OCI-LY1 (cell line): ENCODE measurements at regions not wholly inside any gene's neighbourhood (a gene's known extent, or its start where the extent isn't known, plus 50 kb on each side); places are given as distances from the start of the nearest gene placed in this dataset.

Experiments
- H2AFZ ChIP-seq: fragments of 200-600 bp; sonication (generic), shearing (Covaris generic); 2 replicates; pipeline ENCODE4 v1.6.0; 2014; ENCODE audit warnings: antibody characterized with exemption, mild to moderate bottlenecking, low read length
- H3F3A ChIP-seq: fragments of 200-600 bp; sonication (generic), shearing (Covaris generic); 2 replicates; pipeline ENCODE4 v1.6.0; 2014; ENCODE audit warnings: mild to moderate bottlenecking, antibody characterized with exemption, low read length, moderate library complexity; ENCODE audit not compliant: insufficient read depth
- H3K27ac ChIP-seq: fragments of 200-600 bp; sonication (generic); 2 replicates; pipeline ENCODE4 v1.5.1; 2014; ENCODE audit warnings: low read length, mixed run types, mild to moderate bottlenecking, low read depth; ENCODE audit not compliant: poor library complexity, severe bottlenecking
- H3K27me3 ChIP-seq: fragments of 200-600 bp; sonication (generic); 2 replicates; pipeline ENCODE4 v1.6.0; 2014; ENCODE audit warnings: antibody characterized with exemption, mild to moderate bottlenecking, low read length, moderate library complexity; ENCODE audit not compliant: insufficient read depth
- H3K36me3 ChIP-seq: fragments of 200-600 bp; sonication (generic); 2 replicates; pipeline ENCODE4 v1.6.1; 2014; ENCODE audit warnings: mild to moderate bottlenecking, antibody characterized with exemption, low read length, moderate library complexity, mixed read lengths; ENCODE audit not compliant: insufficient read depth
- H3K4me1 ChIP-seq: fragments of 200-600 bp; sonication (generic); 2 replicates; pipeline ENCODE4 v1.5.1; 2014; ENCODE audit warnings: mild to moderate bottlenecking, low read length, moderate library complexity; ENCODE audit not compliant: insufficient read depth, severe bottlenecking
- H3K4me2 ChIP-seq: fragments of 200-600 bp; sonication (generic), shearing (Covaris generic); 2 replicates; pipeline ENCODE4 v1.6.1; 2014; ENCODE audit warnings: low read length
- H3K4me3 ChIP-seq: fragments of 200-600 bp; sonication (generic); 2 replicates; pipeline ENCODE4 v1.5.1; 2014; ENCODE audit warnings: low read length, low read depth, mild to moderate bottlenecking, mixed read lengths; ENCODE audit not compliant: poor library complexity, severe bottlenecking
- H3K79me2 ChIP-seq: fragments of 200-600 bp; shearing (Covaris generic); 2 replicates; pipeline ENCODE4 v1.6.1; 2016; ENCODE audit warnings: mixed run types, low read length, mixed read lengths; ENCODE audit not compliant: insufficient read depth
- H3K9ac ChIP-seq: fragments of 200-600 bp; sonication (generic), shearing (Covaris generic); 2 replicates; pipeline ENCODE4 v1.6.1; 2014; ENCODE audit warnings: mild to moderate bottlenecking, low read length, mixed read lengths
- H3K9me2 ChIP-seq: fragments of 200-600 bp; sonication (generic), shearing (Covaris generic); 2 replicates; pipeline ENCODE4 v1.6.1; 2014; ENCODE audit warnings: low read depth, mild to moderate bottlenecking, low read length, mixed read lengths
- H3K9me3 ChIP-seq: fragments of 200-600 bp; shearing (Covaris generic); 2 replicates; pipeline ENCODE4 v1.6.1; 2014; ENCODE audit warnings: low read length, mixed read lengths
- H4K20me1 ChIP-seq: fragments of 200-600 bp; sonication (generic), shearing (Covaris generic); 2 replicates; pipeline ENCODE4 v1.6.0; 2016; ENCODE audit warnings: mild to moderate bottlenecking, low read length; ENCODE audit not compliant: insufficient read depth
- EZH2 ChIP-seq: fragments of 200-600 bp; sonication (generic), shearing (Covaris generic); IDR thresholded peaks from 2 replicates; pipeline ENCODE4 v1.8.0; 2017; ENCODE audit warnings: borderline replicate concordance, mixed run types, mild to moderate bottlenecking, antibody characterized with exemption, low read length, moderate library complexity, mixed read lengths
- TF ChIP-seq, protein P1 (sequence below): fragments of 200-600 bp; sonication (generic), shearing (Covaris generic); IDR thresholded peaks from 2 replicates; pipeline ENCODE4 v1.5.1; 2017; ENCODE audit warnings: mild to moderate bottlenecking, antibody characterized with exemption, low read length, moderate library complexity, mixed read lengths

DNA sequence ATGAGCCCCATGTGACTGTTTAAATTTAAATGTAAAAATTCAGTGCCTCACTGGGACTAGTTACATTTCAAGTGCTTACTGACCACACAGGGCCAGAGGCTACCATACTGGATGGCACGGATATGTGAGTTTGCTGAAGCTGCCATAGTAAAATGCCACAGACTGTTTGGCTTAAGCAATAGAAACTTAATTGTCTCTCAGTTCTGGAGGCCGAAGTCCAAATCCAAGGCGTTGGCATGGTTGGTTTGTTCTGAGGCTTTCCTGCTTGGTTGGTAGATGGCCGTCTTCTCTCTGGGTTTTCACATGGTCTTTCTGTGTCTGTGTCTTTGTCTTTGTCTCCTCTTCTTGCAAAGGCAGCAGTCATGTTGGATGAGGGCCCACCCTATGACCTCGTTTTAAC, 878.9 kb upstream of the RBFOX1 start:
- Histone ChIP-seq H3K27me3 (no peaks in the 10 kb centered on the region), H3K9ac (no peak overlapping the region), H3K4me3 (no peak overlapping the region), H3K4me2 (no peak overlapping the region), H3K36me3 (no peaks in the 10 kb centered on the region), H3K4me1 (no peaks in the 10 kb centered on the region), H3K27ac (no peak overlapping the region), H3F3A (no peaks in the 10 kb centered on the region), H3K79me2 (no peaks in the 10 kb centered on the region), H2AFZ (no peak overlapping the region), H4K20me1 (no peaks in the 10 kb centered on the region), H3K9me2 (no peaks in the 10 kb centered on the region), H3K9me3 (no peaks in the 10 kb centered on the region)
- TF ChIP-seq EZH2: no peak
- TF ChIP-seq, protein P1, sequence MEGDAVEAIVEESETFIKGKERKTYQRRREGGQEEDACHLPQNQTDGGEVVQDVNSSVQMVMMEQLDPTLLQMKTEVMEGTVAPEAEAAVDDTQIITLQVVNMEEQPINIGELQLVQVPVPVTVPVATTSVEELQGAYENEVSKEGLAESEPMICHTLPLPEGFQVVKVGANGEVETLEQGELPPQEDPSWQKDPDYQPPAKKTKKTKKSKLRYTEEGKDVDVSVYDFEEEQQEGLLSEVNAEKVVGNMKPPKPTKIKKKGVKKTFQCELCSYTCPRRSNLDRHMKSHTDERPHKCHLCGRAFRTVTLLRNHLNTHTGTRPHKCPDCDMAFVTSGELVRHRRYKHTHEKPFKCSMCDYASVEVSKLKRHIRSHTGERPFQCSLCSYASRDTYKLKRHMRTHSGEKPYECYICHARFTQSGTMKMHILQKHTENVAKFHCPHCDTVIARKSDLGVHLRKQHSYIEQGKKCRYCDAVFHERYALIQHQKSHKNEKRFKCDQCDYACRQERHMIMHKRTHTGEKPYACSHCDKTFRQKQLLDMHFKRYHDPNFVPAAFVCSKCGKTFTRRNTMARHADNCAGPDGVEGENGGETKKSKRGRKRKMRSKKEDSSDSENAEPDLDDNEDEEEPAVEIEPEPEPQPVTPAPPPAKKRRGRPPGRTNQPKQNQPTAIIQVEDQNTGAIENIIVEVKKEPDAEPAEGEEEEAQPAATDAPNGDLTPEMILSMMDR: no peak

- no peaks in the 10 kb centered on the region for H3K27me3 ChIP-seq
- H3K4me2 ChIP-seq: no peak overlapping the region
- no peak overlapping the region for H3K9ac ChIP-seq
- H3K27ac ChIP-seq: no peak overlapping the region
- H3K79me2 ChIP-seq: no peaks in the 10 kb centered on the region
- H2AFZ ChIP-seq: no peak overlapping the region
- H3K4me3 ChIP-seq: no peak overlapping the region
- H4K20me1 ChIP-seq: no peaks in the 10 kb centered on the region
- H3F3A ChIP-seq: no peaks in the 10 kb centered on the region
- H3K9me2 ChIP-seq: no peaks in the 10 kb centered on the region
- no peaks in the 10 kb centered on the region for H3K4me1 ChIP-seq
- H3K36me3 ChIP-seq: no peaks in the 10 kb centered on the region
- no peaks in the 10 kb centered on the region for H3K9me3 ChIP-seq
- TF ChIP-seq, protein P1: no peak
- no peak for TF ChIP-seq EZH2
Measured at GRCh38 chr16:6447021-6447790, 885.4 kb upstream of the RBFOX1 start.

DNA sequence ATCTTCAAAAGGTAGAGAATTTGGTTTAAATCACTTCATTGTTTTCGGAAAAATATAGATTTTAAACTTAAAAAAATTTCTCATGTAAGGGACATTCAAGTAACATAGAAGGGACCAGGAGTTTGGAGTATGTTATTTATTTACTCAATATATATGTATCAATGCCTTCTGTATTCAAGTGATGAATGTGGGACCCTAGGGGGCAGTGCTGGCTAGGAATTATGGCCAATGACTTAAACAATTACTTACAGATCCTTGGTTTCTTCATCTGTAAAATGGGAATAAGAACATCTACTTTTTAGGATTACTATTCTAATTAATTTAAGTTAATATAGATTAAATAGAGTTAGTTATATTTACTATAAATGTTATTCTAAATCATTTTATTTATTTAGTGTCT, 886.3 kb upstream of the RBFOX1 start:
- Histone ChIP-seq H3K9me3 (no peaks in the 10 kb centered on the region), H3K36me3 (no peaks in the 10 kb centered on the region), H3K79me2 (no peaks in the 10 kb centered on the region), H2AFZ (no peak overlapping the region), H3K4me3 (no peak overlapping the region), H3K4me2 (no peak overlapping the region), H3K4me1 (no peaks in the 10 kb centered on the region), H3K9ac (no peak overlapping the region), H3F3A (no peaks in the 10 kb centered on the region), H4K20me1 (no peaks in the 10 kb centered on the region), H3K9me2 (no peaks in the 10 kb centered on the region), H3K27ac (no peak overlapping the region), H3K27me3 (no peaks in the 10 kb centered on the region)
- no peak for TF ChIP-seq EZH2

GRCh38 chr16:6439129-6439528, 893.5 kb upstream of the RBFOX1 start:
- Histone ChIP-seq H3K79me2 (no peaks in the 10 kb centered on the region), H3K9me2 (no peaks in the 10 kb centered on the region), H3K4me3 (no peak overlapping the region), H4K20me1 (no peaks in the 10 kb centered on the region), H3K9ac (no peak overlapping the region), H3K4me2 (no peak overlapping the region), H2AFZ (no peak overlapping the region), H3K4me1 (no peaks in the 10 kb centered on the region), H3K27me3 (no peaks in the 10 kb centered on the region), H3K36me3 (no peaks in the 10 kb centered on the region), H3F3A (no peaks in the 10 kb centered on the region), H3K9me3 (no peaks in the 10 kb centered on the region), H3K27ac (no peak overlapping the region)
- TF ChIP-seq, protein P1: no peak
- no peak for TF ChIP-seq EZH2
